ENCODE measurements at regions not wholly inside any gene's neighbourhood (a gene's known extent, or its start where the extent isn't known, plus 50 kb on each side); places are given as distances from the start of the nearest gene placed in this dataset.

DNA sequence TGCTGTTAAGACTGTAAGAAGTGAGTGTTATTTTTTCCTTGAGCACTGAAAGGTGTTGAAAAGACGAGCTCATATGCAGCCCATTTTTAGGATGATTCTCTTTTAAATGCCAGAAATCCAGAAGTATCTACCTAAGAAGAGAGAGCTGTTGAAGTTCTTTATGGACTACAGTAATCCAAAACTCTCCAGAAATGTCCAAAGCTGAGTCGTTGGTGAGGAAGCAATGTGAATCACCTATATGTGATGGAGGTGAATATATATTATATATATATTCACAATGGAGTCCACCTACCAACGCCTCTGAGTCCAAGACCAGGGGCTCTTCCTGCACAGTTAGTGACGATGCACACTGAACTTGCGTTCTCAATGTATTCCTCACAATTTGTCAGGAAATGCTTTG, 252.7 kb upstream of the PITRM1 start:
- no peak for TF ChIP-seq EP300 (IDR thresholded peaks at IDR 0.05)
- no peak for TF ChIP-seq POLR2A (IDR thresholded peaks at IDR 0.05)
- TF ChIP-seq, protein P1, sequence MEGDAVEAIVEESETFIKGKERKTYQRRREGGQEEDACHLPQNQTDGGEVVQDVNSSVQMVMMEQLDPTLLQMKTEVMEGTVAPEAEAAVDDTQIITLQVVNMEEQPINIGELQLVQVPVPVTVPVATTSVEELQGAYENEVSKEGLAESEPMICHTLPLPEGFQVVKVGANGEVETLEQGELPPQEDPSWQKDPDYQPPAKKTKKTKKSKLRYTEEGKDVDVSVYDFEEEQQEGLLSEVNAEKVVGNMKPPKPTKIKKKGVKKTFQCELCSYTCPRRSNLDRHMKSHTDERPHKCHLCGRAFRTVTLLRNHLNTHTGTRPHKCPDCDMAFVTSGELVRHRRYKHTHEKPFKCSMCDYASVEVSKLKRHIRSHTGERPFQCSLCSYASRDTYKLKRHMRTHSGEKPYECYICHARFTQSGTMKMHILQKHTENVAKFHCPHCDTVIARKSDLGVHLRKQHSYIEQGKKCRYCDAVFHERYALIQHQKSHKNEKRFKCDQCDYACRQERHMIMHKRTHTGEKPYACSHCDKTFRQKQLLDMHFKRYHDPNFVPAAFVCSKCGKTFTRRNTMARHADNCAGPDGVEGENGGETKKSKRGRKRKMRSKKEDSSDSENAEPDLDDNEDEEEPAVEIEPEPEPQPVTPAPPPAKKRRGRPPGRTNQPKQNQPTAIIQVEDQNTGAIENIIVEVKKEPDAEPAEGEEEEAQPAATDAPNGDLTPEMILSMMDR (IDR thresholded peaks at IDR 0.05), result no peak
- 89 to 93% methylated on average over 5 of the region's 5 CpGs for WGBS, 2 donors
- Histone ChIP-seq H3K4me3 (no peak overlapping the region), H3K4me1 (peaks cover 0 to 36% (median 9%) of the 10 kb centered on the region in 4 donors), H3K27me3 (no peaks in the 10 kb centered on the region), H3K27ac (peak overlapping the region in 1 of 4 donors; percentile 46), H3K9me3 (no peaks in the 10 kb centered on the region), H3K36me3 (no peaks in the 10 kb centered on the region)
- no peak for DNase-seq (ENCODE audit: low spot score in 2 of 2)

GRCh38 chr10:3424111-3424851, 251.7 kb upstream of the PITRM1 start:
- no peak overlapping the region for H3K4me3 ChIP-seq
- H3K9me3 ChIP-seq, result no peaks in the 10 kb centered on the region
- H3K4me1 ChIP-seq, result peaks cover 0 to 36% (median 9%) of the 10 kb centered on the region in 4 donors
- no peaks in the 10 kb centered on the region for H3K36me3 ChIP-seq
- H3K27ac ChIP-seq, result peak overlapping the region in 1 of 4 donors; percentile 46
- TF ChIP-seq EP300 (IDR thresholded peaks at IDR 0.05), result no peak
- TF ChIP-seq POLR2A (IDR thresholded peaks at IDR 0.05), result no peak
- TF ChIP-seq, protein P1 (IDR thresholded peaks at IDR 0.05), result no peak
- no peak for DNase-seq (ENCODE audit: low spot score in 2 of 2)
- WGBS, 2 donors, result 63 to 64% methylated on average over 26 of the region's 26 CpGs
- no peaks in the 10 kb centered on the region for H3K27me3 ChIP-seq

DNA sequence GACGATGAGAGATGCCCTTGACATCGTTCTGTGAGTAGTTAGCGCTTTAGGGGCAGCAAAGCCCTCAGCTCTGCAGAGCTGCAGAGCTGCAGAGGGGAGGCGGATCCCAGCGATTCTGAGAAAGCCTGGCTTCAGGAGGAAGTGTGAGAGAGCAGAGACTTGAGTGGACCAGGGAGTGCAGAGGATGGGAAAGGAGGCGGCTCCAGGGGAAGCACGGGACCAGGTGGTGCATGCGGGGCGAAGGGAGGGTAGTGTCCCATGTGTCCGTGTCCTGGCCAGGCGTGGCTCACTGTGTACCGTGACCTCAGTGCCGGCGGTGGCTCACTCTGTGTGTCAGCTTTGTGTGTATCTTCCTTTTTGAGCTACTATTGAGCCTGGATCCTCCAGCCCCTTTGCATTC, 250.8 kb upstream of the PITRM1 start:
- no peak for DNase-seq (ENCODE audit: low spot score in 2 of 2)
- 88% methylated on average over 14 of the region's 14 CpGs for whole genome bisulfite sequencing, 2 donors

DNA sequence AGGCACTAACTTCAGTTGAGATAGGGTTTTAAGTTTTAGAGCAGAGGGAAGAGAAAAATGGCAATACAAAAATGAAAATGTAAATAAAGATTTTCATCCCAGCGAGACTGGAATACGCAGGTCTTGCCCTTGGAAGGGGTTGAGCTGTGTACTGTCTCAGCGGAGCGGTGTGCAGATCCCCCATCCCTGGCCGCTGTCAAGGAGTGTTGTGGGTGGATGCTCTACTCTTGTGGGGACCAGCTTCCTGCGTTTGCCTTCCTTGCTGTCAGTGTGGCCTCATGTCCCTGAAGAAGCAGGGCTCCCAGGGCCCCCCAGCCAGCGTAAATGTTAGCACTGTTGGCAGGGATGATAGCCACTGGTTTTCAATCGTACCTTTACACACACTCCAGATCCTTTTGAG, 249.7 kb upstream of the PITRM1 start:
- no peak for DNase-seq (ENCODE audit: low spot score in 2 of 2)

More for the DNA sequence above, 250.8 kb upstream of the PITRM1 start:
- Histone ChIP-seq H3K27me3 (no peaks in the 10 kb centered on the region), H3K27ac (no peak overlapping the region), H3K4me3 (no peak overlapping the region), H3K36me3 (no peaks in the 10 kb centered on the region), H3K9me3 (no peaks in the 10 kb centered on the region), H3K4me1 (peaks cover 0 to 36% (median 9%) of the 10 kb centered on the region in 4 donors)
- TF ChIP-seq EP300 (IDR thresholded peaks at IDR 0.05) (no peak), POLR2A (IDR thresholded peaks at IDR 0.05) (no peak)
- TF ChIP-seq, protein P1 (IDR thresholded peaks at IDR 0.05), result no peak

More for the DNA sequence above, 249.7 kb upstream of the PITRM1 start:
- Histone ChIP-seq H3K4me1 (peaks cover 0 to 28% (median 7%) of the 10 kb centered on the region in 4 donors), H3K36me3 (no peaks in the 10 kb centered on the region), H3K4me3 (no peak overlapping the region), H3K27me3 (no peaks in the 10 kb centered on the region), H3K9me3 (no peaks in the 10 kb centered on the region), H3K27ac (no peak overlapping the region)
- 66 to 82% methylated on average over 8 of the region's 8 CpGs for WGBS, 2 donors
- TF ChIP-seq, protein P1 (IDR thresholded peaks at IDR 0.05), result no peak
- TF ChIP-seq POLR2A (IDR thresholded peaks at IDR 0.05) (no peak), EP300 (IDR thresholded peaks at IDR 0.05) (no peak)
